GM12874 (cell line): ENCODE measurements at regions not wholly inside any gene's neighbourhood (a gene's known extent, or its start where the extent isn't known, plus 50 kb on each side); places are given as distances from the start of the nearest gene placed in this dataset.

Experiments
- CTCF ChIP-seq: IDR thresholded peaks from 2 replicates; pipeline ENCODE4 v1.5.1; 2011; ENCODE audit warnings: low read depth, mild to moderate bottlenecking, control low read depth, low read length, moderate library complexity; ENCODE audit not compliant: insufficient read depth

- no peak for TF ChIP-seq CTCF
Observed at GRCh38 chr9:103900466-103900865, 193.6 kb upstream of the SMC2 start.

DNA sequence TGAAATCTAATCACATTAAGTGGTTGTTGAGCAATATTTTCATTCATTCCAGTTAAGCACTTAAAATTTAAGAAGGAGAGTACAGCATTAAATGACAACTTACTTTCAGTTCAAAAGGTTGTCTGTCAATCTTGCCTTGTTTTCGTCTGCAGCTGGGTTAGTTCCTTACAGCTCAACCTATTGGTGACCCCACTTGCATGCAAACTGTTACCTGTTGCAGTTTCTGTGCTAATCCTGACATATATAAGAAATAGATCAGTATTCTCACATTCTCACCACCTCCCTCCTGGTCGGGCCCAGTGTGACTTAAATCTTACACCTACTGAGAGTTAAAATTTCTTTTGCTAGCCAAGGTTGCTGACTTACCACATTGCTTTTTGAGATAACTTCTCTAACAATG is 191.8 kb upstream of the SMC2 start:
- no peak for TF ChIP-seq CTCF

DNA sequence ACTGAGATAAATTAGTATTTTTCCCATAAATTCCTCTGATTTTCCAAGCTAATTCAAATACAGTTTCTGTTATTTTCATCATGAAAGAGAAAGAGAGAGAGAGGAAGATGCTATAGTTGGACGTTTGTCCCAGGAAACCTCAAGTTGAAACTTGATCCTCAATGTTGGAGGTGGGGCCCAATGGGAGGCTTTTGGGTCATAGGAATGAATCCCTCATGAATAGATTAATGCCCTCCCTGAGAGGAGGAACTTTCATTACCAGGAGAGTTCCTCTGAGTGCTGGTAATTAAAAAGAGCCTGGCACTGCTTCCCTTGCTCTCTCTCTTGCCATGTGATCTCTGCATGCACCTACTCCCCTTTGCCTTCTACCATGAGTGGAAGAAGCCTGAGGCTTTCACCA is 189.9 kb upstream of the SMC2 start:
- no peak for TF ChIP-seq CTCF

DNA sequence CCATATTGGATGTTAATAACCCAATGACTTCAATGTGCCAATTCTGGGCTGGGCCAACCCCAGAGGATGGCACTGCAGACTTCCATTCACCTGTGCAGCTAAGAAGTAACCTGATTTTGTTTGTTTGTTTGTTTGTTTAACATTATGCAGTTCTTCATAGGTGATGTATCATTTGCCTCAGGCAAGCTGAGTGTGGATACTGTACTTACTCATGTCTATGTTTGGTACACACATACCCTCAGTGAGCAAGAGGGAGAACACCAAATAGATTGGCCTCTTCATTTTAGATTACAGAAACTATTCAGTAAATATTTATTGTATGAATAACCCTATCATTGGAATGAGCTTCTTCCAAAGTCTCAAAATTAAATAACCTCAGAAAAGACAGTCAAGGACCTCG is 180.2 kb upstream of the SMC2 start:
- no peak for TF ChIP-seq CTCF

- TF ChIP-seq CTCF: no peak
Observed at GRCh38 chr9:103919605-103920209, 174.4 kb upstream of the SMC2 start.

DNA sequence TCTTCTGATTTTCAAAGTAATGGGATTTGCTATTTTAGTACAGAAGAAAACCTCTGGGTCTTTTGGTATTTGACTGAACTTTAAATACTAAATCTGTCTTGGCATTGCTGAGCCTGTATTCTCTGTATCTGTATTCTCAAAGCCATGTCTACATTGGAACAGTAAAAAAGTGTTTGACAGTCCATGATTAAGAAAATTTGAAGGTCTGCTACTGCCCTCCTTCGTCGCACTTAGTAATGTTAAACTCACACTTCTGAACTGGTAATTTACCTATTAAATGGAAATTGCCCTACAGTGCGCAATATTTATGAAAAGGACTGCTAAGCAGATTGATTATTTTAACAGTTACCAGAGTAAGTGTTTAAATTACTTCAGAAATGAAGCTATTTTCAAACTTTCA is 165.7 kb upstream of the SMC2 start:
- no peak for TF ChIP-seq CTCF

GRCh38 chr9:103941104-103941503 is 153.0 kb upstream of the SMC2 start:
- TF ChIP-seq CTCF: no peak

- TF ChIP-seq CTCF: no peak
Observed at GRCh38 chr9:103942200-103942599, 151.9 kb upstream of the SMC2 start.
